HEK293 (cell line): ENCODE measurements at regions not wholly inside any gene's neighbourhood (a gene's known extent, or its start where the extent isn't known, plus 50 kb on each side); places are given as distances from the start of the nearest gene placed in this dataset.

Experiments
- CTCF ChIP-seq: fragments of 450-650 bp; formaldehyde crosslinking; IDR thresholded peaks from 2 replicates; pipeline ENCODE4 v1.5.1; 2016; ENCODE audit warnings: missing biosample characterization, missing genetic modification characterization
- ZFHX2 ChIP-seq: fragments of 450-650 bp; formaldehyde crosslinking; conservative IDR thresholded peaks from 2 replicates; pipeline ENCODE4 v1.5.1; 2016; ENCODE audit warnings: missing biosample characterization, missing genetic modification characterization
- ZNF366 ChIP-seq: fragments of 450-650 bp; formaldehyde crosslinking; conservative IDR thresholded peaks from 2 replicates; pipeline ENCODE4 v1.5.1; 2016; ENCODE audit warnings: missing biosample characterization, missing genetic modification characterization
- ZNF416 ChIP-seq: fragments of 450-650 bp; formaldehyde crosslinking; IDR thresholded peaks from 2 replicates; pipeline ENCODE4 v1.5.1; 2016; ENCODE audit warnings: missing biosample characterization, missing genetic modification characterization

GRCh38 chr11:119863851-119864601, 135.0 kb upstream of the NECTIN1 start:
- TF ChIP-seq CTCF (tag by site-specific recombination): no peak
- peak; percentile 45 for TF ChIP-seq ZFHX2 (tag by site-specific recombination)
- no peak for TF ChIP-seq ZNF416 (tag by site-specific recombination)
- TF ChIP-seq ZNF366 (tag by site-specific recombination): no peak
